K562 (cell line): ENCODE measurements at regions not wholly inside any gene's neighbourhood (a gene's known extent, or its start where the extent isn't known, plus 50 kb on each side); places are given as distances from the start of the nearest gene placed in this dataset.

ENCODE experiments used
- ATAC-seq: fragments of 200-7000 bp; cut with Tn5 transposase; 3 replicates; pipeline ENCODE4 v1.9.1; 2020; ENCODE audit warnings: moderate library complexity
- BruUV-seq: library from RNA; stranded (reverse); fragments of 400-500 nt; replicated peaks from 2 replicates; lab custom pipeline; 2021; lab: Mats Ljungman, UMichigan
- CTCF ChIA-PET: fragments of 300-600 bp; formaldehyde crosslinking; extraction: SDS; loops from one replicate; lab custom pipeline; 2021; ENCODE audit warnings: low intra/inter-chr PET ratio; lab: Yijun Ruan, JAX
- POLR2A ChIA-PET: fragments of 300-600, 350-650 bp; sonication (Branson Sonifier 250); formaldehyde crosslinking; extraction: SDS; loops from one replicate; lab custom pipeline; 2021; ENCODE audit warnings: antibody characterized with exemption, inconsistent platforms; lab: Yijun Ruan, JAX
- DNase-seq, 4 experiments: peaks; one replicate each; pipeline versions ENCODE4 v3.0.0 to v3.0.0-alpha.2; 2011 to 2018; ENCODE audit warnings: low spot score in 3 of 4, mixed read lengths in 3 of 4; ENCODE audit errors: extremely low read depth in 1 of 4
- FAIRE-seq: peaks from 2 replicates; lab custom pipeline; 2011; peaks lifted over from hg19 to GRCh38; lab: Jason Lieb, UNC
- H2AFZ ChIP-seq: 2 replicates; pipeline ENCODE4 v1.6.0; 2011; ENCODE audit warnings: low read depth, low read length, control low read depth, inconsistent platforms
- H3K27ac ChIP-seq: fragments of 200-600 bp; 3 replicates; pipeline ENCODE4 v1.8.0; 2011; ENCODE audit warnings: low read depth, mild to moderate bottlenecking, control low read depth, inconsistent platforms, low read length, moderate library complexity, mixed read lengths; ENCODE audit errors: extremely low read depth
- H3K27me3 ChIP-seq, 2 experiments: fragments of 300-600 bp in 1 of 2; 2 replicates in 1 of 2; 3 replicates in 1 of 2; pipeline versions ENCODE4 v1.6.0 to v1.8.0; 2011; ENCODE audit warnings: inconsistent platforms in 2 of 2, low read length in 2 of 2, mild to moderate bottlenecking in 1 of 2, mixed read lengths in 1 of 2, moderate library complexity in 1 of 2; ENCODE audit not compliant: control insufficient read depth in 2 of 2, insufficient read depth in 2 of 2
- H3K36me3 ChIP-seq: fragments of 300-600 bp; 3 replicates; pipeline ENCODE4 v1.8.0; 2011; ENCODE audit warnings: mild to moderate bottlenecking, low read length, inconsistent platforms; ENCODE audit not compliant: control insufficient read depth, insufficient read depth
- H3K4me1 ChIP-seq, 2 experiments: fragments of 200-600 bp in 1 of 2; replicated peaks in 1 of 2; 2 replicates in 1 of 2; 3 replicates in 1 of 2; pipeline versions ENCODE4 v1.5.1 to v1.8.0; 2011; ENCODE audit warnings: inconsistent platforms in 2 of 2, low read length in 2 of 2, mild to moderate bottlenecking in 1 of 2, mixed read lengths in 1 of 2, moderate library complexity in 1 of 2; ENCODE audit not compliant: control insufficient read depth in 2 of 2, insufficient read depth in 2 of 2
- H3K4me2 ChIP-seq: 2 replicates; pipeline ENCODE4 v1.6.1; 2011; ENCODE audit warnings: low read length, control low read depth, inconsistent platforms, mixed read lengths; ENCODE audit not compliant: insufficient read depth
- H3K4me3 ChIP-seq: fragments of 200-600 bp; sonication (generic), shearing (Covaris generic); 2 replicates; pipeline ENCODE4 v1.5.1; 2016; ENCODE audit warnings: control low read depth, inconsistent platforms
- H3K79me2 ChIP-seq: fragments of 200-600 bp; 3 replicates; pipeline ENCODE4 v1.8.0; 2011; ENCODE audit warnings: low read length, inconsistent platforms; ENCODE audit not compliant: control insufficient read depth, insufficient read depth
- H3K9ac ChIP-seq, 2 experiments: 2 replicates each; pipeline versions ENCODE4 v1.6.0 to v1.6.1; 2011; ENCODE audit warnings: low read depth in 2 of 2, low read length in 2 of 2, control low read depth in 1 of 2, inconsistent platforms in 1 of 2, mild to moderate bottlenecking in 1 of 2, mixed read lengths in 1 of 2; ENCODE audit not compliant: insufficient read depth in 1 of 2
- H3K9me1 ChIP-seq: one replicate; pipeline ENCODE4 v1.6.0; 2011; ENCODE audit warnings: inconsistent platforms, mild to moderate bottlenecking, low read length, moderate library complexity; ENCODE audit not compliant: control insufficient read depth, insufficient read depth
- H3K9me3 ChIP-seq: replicated peaks from 2 replicates; pipeline ENCODE4 v1.5.1; 2011; ENCODE audit warnings: low read depth, low read length, inconsistent platforms; ENCODE audit not compliant: control insufficient read depth, insufficient read depth
- H4K20me1 ChIP-seq: replicated peaks from 2 replicates; pipeline ENCODE4 v1.6.1; 2011; ENCODE audit warnings: low read length, inconsistent platforms, mixed read lengths; ENCODE audit not compliant: control insufficient read depth, insufficient read depth
- FUS ChIP-seq: fragments of 200-400 bp; formaldehyde crosslinking; optimal IDR thresholded peaks from 2 replicates; pipeline ENCODE3; 2017; ENCODE audit warnings: low read depth, low read length
- KAT2B ChIP-seq: IDR thresholded peaks from one replicate; pipeline ENCODE4 v1.6.1; 2012; ENCODE audit warnings: low read depth, mild to moderate bottlenecking, control low read depth, inconsistent platforms, low read length, moderate library complexity
- MYNN ChIP-seq, 2 experiments: sonication (generic); formaldehyde crosslinking in 1 of 2; IDR thresholded peaks; 2 replicates each; pipeline versions ENCODE4 v1.5.0 to v1.6.1; 2016 to 2020; ENCODE audit warnings: antibody characterized with exemption in 1 of 2, missing genetic modification reagents in 1 of 2
- NONO ChIP-seq, 2 experiments: fragments of 200-400 bp in 1 of 2; fragments of 450-650 bp in 1 of 2; formaldehyde crosslinking in 1 of 2; IDR thresholded peaks; 2 replicates each; pipeline ENCODE4 v1.6.1; 2017; ENCODE audit warnings: low read depth in 2 of 2, mild to moderate bottlenecking in 2 of 2, moderate library complexity in 2 of 2, low read length in 1 of 2
- NR2F6 ChIP-seq: fragments of 450-650 bp; formaldehyde crosslinking; IDR thresholded peaks from 2 replicates; pipeline ENCODE4 v1.4.0; 2020; ENCODE audit warnings: mild to moderate bottlenecking
- PREB ChIP-seq: sonication (generic); formaldehyde crosslinking; IDR thresholded peaks from 2 replicates; pipeline ENCODE4 v1.8.1; 2023; ENCODE audit warnings: mild to moderate bottlenecking, missing genetic modification reagents
- SIX5 ChIP-seq, 2 experiments: IDR thresholded peaks; 2 replicates each; pipeline ENCODE4 v1.6.1; 2011; ENCODE audit warnings: low read length in 2 of 2, borderline replicate concordance in 1 of 2, low read depth in 1 of 2, mild to moderate bottlenecking in 1 of 2, moderate library complexity in 1 of 2; ENCODE audit not compliant: insufficient read depth in 1 of 2
- SLC30A9 ChIP-seq: fragments of 250-450 bp; sonication (Bioruptor Pico); IDR thresholded peaks from 2 replicates; pipeline ENCODE4 v1.8.0; 2022; ENCODE audit warnings: mild to moderate bottlenecking, moderate library complexity
- ZBTB8A ChIP-seq: fragments of 450-650 bp; IDR thresholded peaks from 2 replicates; pipeline ENCODE4 v1.6.1; 2018; ENCODE audit warnings: mild to moderate bottlenecking, moderate library complexity; ENCODE audit not compliant: partially characterized antibody
- ZNF23 ChIP-seq: fragments of 250-450 bp; sonication (Bioruptor Pico); IDR thresholded peaks from 2 replicates; pipeline ENCODE4 v1.4.0; 2020; ENCODE audit warnings: mild to moderate bottlenecking
- ZZZ3 ChIP-seq: fragments of 450-650 bp; IDR thresholded peaks from 2 replicates; pipeline ENCODE4 v1.6.1; 2016; ENCODE audit warnings: antibody characterized with exemption, mild to moderate bottlenecking, moderate library complexity
- WGBS: fragments of 100-300 bp; shearing (Covaris generic); methylation state at CpG from one replicate; pipeline ENCODE4 v1.1.6; 2016; ENCODE audit warnings: low coverage, mixed read lengths; ENCODE audit not compliant: insufficient coverage; ENCODE audit errors: missing lambda C conversion rate; 5-methylcytosine and 5-hydroxymethylcytosine counted together
- in situ Hi-C: fragments of 300-500 bp; cut with MboI; formaldehyde crosslinking; loops from 4 replicates; pipeline ENCODE4 v1.15.0; 2018; ENCODE audit warnings: inconsistent platforms, mixed read lengths
- intact Hi-C: fragments of 100-400 bp; cut with micrococcal nuclease; formaldehyde crosslinking; loops from 2 replicates; pipeline ENCODE4 v1.14.2; 2022
- TF ChIP-seq, protein P1 (sequence below): fragments of 250-450 bp; sonication (Bioruptor Pico); IDR thresholded peaks from 2 replicates; pipeline ENCODE4 v1.5.0; 2021
- TF ChIP-seq, protein P2 (sequence below): fragments of 450-650 bp; IDR thresholded peaks from 2 replicates; pipeline ENCODE4 v1.6.1; 2017; ENCODE audit warnings: antibody characterized with exemption

DNA sequence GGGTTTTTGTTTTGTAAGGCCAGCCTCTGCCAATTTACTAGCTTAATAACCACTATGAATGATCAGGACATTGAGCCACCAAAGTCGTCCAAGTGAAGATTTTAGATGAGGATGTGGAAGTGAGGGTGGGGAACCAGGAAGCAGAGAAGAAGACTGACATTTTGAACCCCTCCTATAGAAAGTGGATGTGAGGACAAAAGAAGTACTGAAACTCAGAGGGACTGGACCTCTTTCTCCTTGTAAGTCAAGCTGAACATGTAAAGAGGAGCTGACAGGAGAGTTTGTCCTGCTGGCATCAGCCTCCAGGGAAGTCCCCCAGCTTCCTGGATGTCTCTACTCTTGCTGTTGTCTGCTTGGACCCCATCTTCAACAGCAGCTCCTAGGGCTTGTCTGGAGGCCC is 338.2 kb upstream of the NCAM1 start:
- ATAC-seq (no peak), DNase-seq (no peak), FAIRE-seq (no peak)
- Histone ChIP-seq H3K9me3 (no peaks in the 10 kb centered on the region), H3K79me2 (no peaks in the 10 kb centered on the region), H3K36me3 (no peaks in the 10 kb centered on the region), H3K9me1 (no peaks in the 10 kb centered on the region), H3K4me2 (no peak overlapping the region), H3K4me3 (no peak overlapping the region), H3K27ac (no peak overlapping the region), H3K27me3 (peaks cover 0 to 5% of the 10 kb centered on the region in 2 experiments; a peak in 1 of 5 replicates), H2AFZ (no peak overlapping the region), H3K9ac (no peak overlapping the region), H4K20me1 (no peaks in the 10 kb centered on the region), H3K4me1 (no peaks in the 10 kb centered on the region)
- WGBS = 0% methylated on average over 1 of the region's 1 CpG
- CTCF ChIA-PET = no interaction called here
- intact Hi-C loops (no loop called here), in situ Hi-C loops (no loop called here)
- no TSS peak for BruUV-seq
- POLR2A ChIA-PET = interaction anchor here (0.6 kb wide), 1 partner anchor 292 kb away, joined by 3 read pairs; no protein-coding TSS in a partner anchor
- TF ChIP-seq ZBTB8A (no peak), SLC30A9 (CRISPR knock-in tag) (no peak), NR2F6 (CRISPR knock-in tag) (no peak), ZZZ3 (no peak)

GRCh38 chr11:112624431-112624830 is 336.8 kb upstream of the NCAM1 start:
- 1% methylated on average over 4 of the region's 4 CpGs for WGBS
- no peaks in the 10 kb centered on the region for H3K9me1 ChIP-seq
- no peaks in the 10 kb centered on the region for H3K79me2 ChIP-seq
- H3K4me2 ChIP-seq = no peak overlapping the region
- no peak for FAIRE-seq
- no peaks in the 10 kb centered on the region for H3K36me3 ChIP-seq
- in situ Hi-C loops (no loop called here), intact Hi-C loops (no loop called here)
- no peak overlapping the region for H2AFZ ChIP-seq
- H3K27me3 ChIP-seq = no peaks in the 10 kb centered on the region
- no peaks in the 10 kb centered on the region for H3K4me1 ChIP-seq
- ATAC-seq = no peak
- H4K20me1 ChIP-seq = no peaks in the 10 kb centered on the region
- no peak overlapping the region for H3K9ac ChIP-seq
- H3K4me3 ChIP-seq = no peak overlapping the region
- CTCF ChIA-PET = no interaction called here
- no peak overlapping the region for H3K27ac ChIP-seq
- no TSS peak for BruUV-seq
- POLR2A ChIA-PET = interaction anchor here (0.8 kb wide), 1 partner anchor 42 kb away, joined by 3 read pairs; no protein-coding TSS in a partner anchor
- DNase-seq = no peak
- H3K9me3 ChIP-seq = no peaks in the 10 kb centered on the region
- TF ChIP-seq NONO (IDR thresholded peaks at IDR 0.05; ENCODE audit: low read depth in 2 of 2, low read length in 1 of 2) = no peak
- no peak for TF ChIP-seq KAT2B
- TF ChIP-seq FUS = no peak
- TF ChIP-seq, protein P1, sequence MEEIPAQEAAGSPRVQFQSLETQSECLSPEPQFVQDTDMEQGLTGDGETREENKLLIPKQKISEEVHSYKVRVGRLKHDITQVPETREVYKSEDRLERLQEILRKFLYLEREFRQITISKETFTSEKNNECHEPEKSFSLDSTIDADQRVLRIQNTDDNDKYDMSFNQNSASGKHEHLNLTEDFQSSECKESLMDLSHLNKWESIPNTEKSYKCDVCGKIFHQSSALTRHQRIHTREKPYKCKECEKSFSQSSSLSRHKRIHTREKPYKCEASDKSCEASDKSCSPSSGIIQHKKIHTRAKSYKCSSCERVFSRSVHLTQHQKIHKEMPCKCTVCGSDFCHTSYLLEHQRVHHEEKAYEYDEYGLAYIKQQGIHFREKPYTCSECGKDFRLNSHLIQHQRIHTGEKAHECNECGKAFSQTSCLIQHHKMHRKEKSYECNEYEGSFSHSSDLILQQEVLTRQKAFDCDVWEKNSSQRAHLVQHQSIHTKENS (CRISPR knock-in tag) = no peak
- no peak for TF ChIP-seq ZNF23 (CRISPR knock-in tag)
- TF ChIP-seq SIX5 (IDR thresholded peaks at IDR 0.05; ENCODE audit: borderline replicate concordance in 1 of 2, insufficient read depth in 1 of 2, low read depth in 1 of 2, low read length in 2 of 2) = no peak
- TF ChIP-seq PREB (CRISPR knock-in tag) = no peak
- TF ChIP-seq MYNN (IDR thresholded peaks at IDR 0.05) = no peak
- no peak for TF ChIP-seq MYNN (CRISPR knock-in tag; IDR thresholded peaks at IDR 0.05)
- TF ChIP-seq, protein P2, sequence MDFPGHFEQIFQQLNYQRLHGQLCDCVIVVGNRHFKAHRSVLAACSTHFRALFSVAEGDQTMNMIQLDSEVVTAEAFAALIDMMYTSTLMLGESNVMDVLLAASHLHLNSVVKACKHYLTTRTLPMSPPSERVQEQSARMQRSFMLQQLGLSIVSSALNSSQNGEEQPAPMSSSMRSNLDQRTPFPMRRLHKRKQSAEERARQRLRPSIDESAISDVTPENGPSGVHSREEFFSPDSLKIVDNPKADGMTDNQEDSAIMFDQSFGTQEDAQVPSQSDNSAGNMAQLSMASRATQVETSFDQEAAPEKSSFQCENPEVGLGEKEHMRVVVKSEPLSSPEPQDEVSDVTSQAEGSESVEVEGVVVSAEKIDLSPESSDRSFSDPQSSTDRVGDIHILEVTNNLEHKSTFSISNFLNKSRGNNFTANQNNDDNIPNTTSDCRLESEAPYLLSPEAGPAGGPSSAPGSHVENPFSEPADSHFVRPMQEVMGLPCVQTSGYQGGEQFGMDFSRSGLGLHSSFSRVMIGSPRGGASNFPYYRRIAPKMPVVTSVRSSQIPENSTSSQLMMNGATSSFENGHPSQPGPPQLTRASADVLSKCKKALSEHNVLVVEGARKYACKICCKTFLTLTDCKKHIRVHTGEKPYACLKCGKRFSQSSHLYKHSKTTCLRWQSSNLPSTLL = no peak
